ENCODE measurements at regions not wholly inside any gene's neighbourhood (a gene's known extent, or its start where the extent isn't known, plus 50 kb on each side); places are given as distances from the start of the nearest gene placed in this dataset.

DNA sequence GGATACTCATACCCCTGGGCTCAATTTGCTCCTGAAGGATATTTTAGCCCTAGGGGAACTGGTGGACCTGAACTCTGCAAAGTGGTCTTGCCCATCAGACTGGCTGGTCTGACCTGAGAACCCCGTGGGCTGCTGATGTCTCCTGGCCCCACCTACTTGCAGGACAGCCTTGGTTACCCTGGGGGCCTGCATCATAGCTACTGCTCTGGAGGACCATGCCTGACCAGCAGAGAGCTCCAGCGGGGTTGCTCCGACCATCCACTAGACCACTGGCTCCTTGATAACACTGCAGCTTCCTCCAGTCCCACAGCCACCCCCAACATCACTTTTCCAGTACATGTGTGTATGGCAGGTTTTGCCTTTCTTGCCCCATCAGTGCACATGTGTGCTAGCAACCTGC, 331.6 kb upstream of the BRINP3 start:
- in situ Hi-C loops (cut with MboI) = no loop called here
- CTCF ChIA-PET (ENCODE audit: low intra/inter-chr PET ratio) = no interaction called here
- no peaks in the 10 kb centered on the region for H4K20me1 ChIP-seq (replicated peaks; ENCODE audit: control insufficient read depth, insufficient read depth, low read length)

More for the DNA sequence above, 331.6 kb upstream of the BRINP3 start:
- TF ChIP-seq SP2 (IDR thresholded peaks at IDR 0.05; ENCODE audit: extremely low read depth, low read depth, low read length, poor library complexity, severe bottlenecking) (no peak), REST (IDR thresholded peaks at IDR 0.05; ENCODE audit: borderline replicate concordance) (no peak), REST (CRISPR knock-in tag; IDR thresholded peaks at IDR 0.05; ENCODE audit: low read depth) (no peak), PYGO2 (tag; IDR thresholded peaks at IDR 0.05) (no peak), BRF1 (IDR thresholded peaks at IDR 0.05; ENCODE audit: borderline replicate concordance, extremely low read depth, insufficient read length) (no peak), SRSF9 (IDR thresholded peaks at IDR 0.05; ENCODE audit: borderline replicate concordance, low read depth, low read length) (no peak), STAT5B (CRISPR knock-in tag; IDR thresholded peaks at IDR 0.05) (no peak), CEBPZ (IDR thresholded peaks at IDR 0.05; ENCODE audit: borderline replicate concordance, low read depth, low read length) (no peak), GATA2 (CRISPR knock-in tag; IDR thresholded peaks at IDR 0.05) (no peak), GABPB2 (CRISPR knock-in tag; conservative IDR thresholded peaks at IDR 0.05) (no peak)
- TF ChIP-seq, protein P1, sequence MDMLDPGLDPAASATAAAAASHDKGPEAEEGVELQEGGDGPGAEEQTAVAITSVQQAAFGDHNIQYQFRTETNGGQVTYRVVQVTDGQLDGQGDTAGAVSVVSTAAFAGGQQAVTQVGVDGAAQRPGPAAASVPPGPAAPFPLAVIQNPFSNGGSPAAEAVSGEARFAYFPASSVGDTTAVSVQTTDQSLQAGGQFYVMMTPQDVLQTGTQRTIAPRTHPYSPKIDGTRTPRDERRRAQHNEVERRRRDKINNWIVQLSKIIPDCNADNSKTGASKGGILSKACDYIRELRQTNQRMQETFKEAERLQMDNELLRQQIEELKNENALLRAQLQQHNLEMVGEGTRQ (CRISPR knock-in tag; IDR thresholded peaks at IDR 0.05) = no peak
- POLR2A ChIA-PET = interaction anchor here (0.6 kb wide), 1 partner anchor 1846 kb away, joined by 3 read pairs; no protein-coding TSS in a partner anchor
- DNase-seq (ENCODE audit: extremely low read depth in 1 of 4, low spot score in 3 of 4) = no peak
- Histone ChIP-seq H2AFZ (ENCODE audit: low read depth, low read length) (no peak overlapping the region), H3K27me3 (ENCODE audit: control insufficient read depth in 2 of 2, insufficient read depth in 2 of 2, low read length in 2 of 2) (no peaks in the 10 kb centered on the region), H3K9ac (ENCODE audit: insufficient read depth in 1 of 2, low read depth in 2 of 2, low read length in 2 of 2) (no peak overlapping the region), H3K9me1 (ENCODE audit: control insufficient read depth, insufficient read depth, low read length) (no peaks in the 10 kb centered on the region), H3K4me1 (replicated peaks in 1 of 2; ENCODE audit: control insufficient read depth in 2 of 2, insufficient read depth in 2 of 2, low read length in 2 of 2) (no peaks in the 10 kb centered on the region), H3K27ac (ENCODE audit: extremely low read depth, low read depth, low read length) (no peak overlapping the region), H3K79me2 (ENCODE audit: control insufficient read depth, insufficient read depth, low read length) (no peaks in the 10 kb centered on the region), H3K36me3 (ENCODE audit: control insufficient read depth, insufficient read depth, low read length) (no peaks in the 10 kb centered on the region), H3K4me3 (no peak overlapping the region), H3K9me3 (replicated peaks; ENCODE audit: control insufficient read depth, insufficient read depth, low read depth, low read length) (no peaks in the 10 kb centered on the region), H3K4me2 (ENCODE audit: insufficient read depth, low read length) (no peak overlapping the region)
- no peak for FAIRE-seq
- ATAC-seq = no peak
- no TSS peak for BruUV-seq (replicated peaks)
- intact Hi-C loops (cut with micrococcal nuclease) = no loop called here
- WGBS (ENCODE audit: insufficient coverage, low coverage, missing lambda C conversion rate) = 0% methylated on average over 3 of the region's 3 CpGs
